ENCODE measurements at regions not wholly inside any gene's neighbourhood (a gene's known extent, or its start where the extent isn't known, plus 50 kb on each side); places are given as distances from the start of the nearest gene placed in this dataset.

- TF ChIP-seq, protein P1, sequence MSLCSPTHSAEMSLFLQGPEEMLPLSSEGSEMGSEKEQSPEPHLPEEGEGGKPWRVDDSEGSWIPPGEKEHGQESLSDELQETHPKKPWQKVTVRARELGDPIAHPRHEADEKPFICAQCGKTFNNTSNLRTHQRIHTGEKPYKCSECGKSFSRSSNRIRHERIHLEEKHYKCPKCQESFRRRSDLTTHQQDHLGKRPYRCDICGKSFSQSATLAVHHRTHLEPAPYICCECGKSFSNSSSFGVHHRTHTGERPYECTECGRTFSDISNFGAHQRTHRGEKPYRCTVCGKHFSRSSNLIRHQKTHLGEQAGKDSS (CRISPR knock-in tag; IDR thresholded peaks at IDR 0.05; ENCODE audit: borderline replicate concordance, low read depth): no peak
- TF ChIP-seq KLF9 (CRISPR knock-in tag; IDR thresholded peaks at IDR 0.05; ENCODE audit: low read depth) (no peak), ZNF367 (CRISPR knock-in tag; IDR thresholded peaks at IDR 0.05; ENCODE audit: borderline replicate concordance) (no peak), PAWR (CRISPR knock-in tag; IDR thresholded peaks at IDR 0.05; ENCODE audit: borderline replicate concordance) (no peak), ZNF672 (CRISPR knock-in tag; IDR thresholded peaks at IDR 0.05) (no peak), ZNF773 (CRISPR knock-in tag; IDR thresholded peaks at IDR 0.05; ENCODE audit: borderline replicate concordance) (no peak)
These were observed 206.5 kb downstream of the RWDD3 start (continued) for GRCh38 chr1:95440511-95440910.

DNA sequence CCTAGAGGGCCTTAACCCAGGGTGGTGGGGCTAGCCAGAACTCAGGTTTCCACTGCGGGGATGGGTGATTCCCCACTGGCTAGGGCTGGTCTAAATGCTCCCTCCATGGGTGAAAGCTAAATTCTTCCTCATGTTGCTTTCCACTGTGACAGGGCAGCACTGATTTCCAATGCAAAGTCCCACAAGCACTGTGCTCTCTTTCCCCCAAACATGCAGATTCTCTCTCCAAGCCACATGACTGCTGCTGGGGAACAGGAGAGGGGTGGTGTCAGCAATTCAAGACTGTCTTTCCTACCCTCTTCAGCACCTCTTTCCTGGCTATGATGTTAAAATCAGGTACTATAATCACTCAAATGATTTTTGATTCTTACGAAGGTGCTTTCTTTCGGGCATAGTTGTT is 215.5 kb downstream of the RWDD3 start:
- ChIA-PET POLR2A (no interaction called here), CTCF (ENCODE audit: low intra/inter-chr PET ratio, low total read pairs) (no interaction called here)
- Histone ChIP-seq H3K27me3 (ENCODE audit: control insufficient read depth in 1 of 2, insufficient read depth in 2 of 2, low read length in 2 of 2) (no peaks in the 10 kb centered on the region; a peak in 1 of 5 replicates), H3K9me3 (ENCODE audit: low read length) (no peaks in the 10 kb centered on the region), H3K27ac (ENCODE audit: extremely low read length, insufficient read depth, low read length) (no peak overlapping the region), H3K36me3 (replicated peaks in 1 of 2; ENCODE audit: control insufficient read depth in 1 of 2, insufficient read depth in 2 of 2, low read length in 2 of 2) (no peaks in the 10 kb centered on the region), H3K4me1 (ENCODE audit: insufficient read depth, low read length) (no peaks in the 10 kb centered on the region), H3K4me2 (ENCODE audit: low read depth, low read length) (no peak overlapping the region), H3K9ac (ENCODE audit: insufficient read depth, low read depth, low read length) (no peak overlapping the region), H3K4me3 (replicated peaks in 1 of 3; ENCODE audit: insufficient read depth in 1 of 3, low read depth in 2 of 3, low read length in 3 of 3) (no peak overlapping the region), H3K79me2 (ENCODE audit: insufficient read depth, low read length) (no peaks in the 10 kb centered on the region), H4K20me1 (ENCODE audit: insufficient read depth, low read length) (no peaks in the 10 kb centered on the region), H2AFZ (ENCODE audit: low read length) (no peak overlapping the region)
- ATAC-seq: no peak
- intact Hi-C loops (cut with micrococcal nuclease; ENCODE audit: unreplicated experiment) (no loop called here), in situ Hi-C loops (cut with HindIII; ENCODE audit: extremely low pct_ligation_motif_present, low pct_unique_long_range_greater_than_20kb) (no loop called here)
- WGBS (ENCODE audit: low lambda C conversion rate): 9% methylated on average over 2 of the region's 3 CpGs
- FAIRE-seq: no peak
- no peak for TF ChIP-seq GPN1 (CRISPR knock-in tag; IDR thresholded peaks at IDR 0.05; ENCODE audit: borderline replicate concordance)
- no peak for TF ChIP-seq TBX3 (IDR thresholded peaks at IDR 0.05; ENCODE audit: borderline replicate concordance)
- TF ChIP-seq DDIT3 (CRISPR knock-in tag; IDR thresholded peaks at IDR 0.05): no peak
- TF ChIP-seq, protein P2, sequence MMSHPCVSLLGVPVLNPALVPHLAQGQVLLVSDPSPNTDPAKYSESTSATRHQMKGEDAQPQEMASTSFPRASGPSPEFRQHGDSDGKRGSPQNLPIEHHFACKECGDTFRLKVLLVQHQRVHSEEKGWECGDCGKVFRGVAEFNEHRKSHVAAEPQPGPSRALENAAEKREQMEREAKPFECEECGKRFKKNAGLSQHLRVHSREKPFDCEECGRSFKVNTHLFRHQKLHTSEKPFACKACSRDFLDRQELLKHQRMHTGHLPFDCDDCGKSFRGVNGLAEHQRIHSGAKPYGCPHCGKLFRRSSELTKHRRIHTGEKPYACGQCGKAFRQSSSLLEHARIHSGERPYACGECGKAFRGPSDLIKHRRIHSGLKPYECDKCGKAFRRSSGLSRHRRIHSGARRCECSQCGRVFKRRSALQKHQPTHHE (CRISPR knock-in tag; IDR thresholded peaks at IDR 0.05; ENCODE audit: borderline replicate concordance): no peak
- TF ChIP-seq ZNF660 (CRISPR knock-in tag; IDR thresholded peaks at IDR 0.05; ENCODE audit: borderline replicate concordance, low read depth): no peak
- DNase-seq (ENCODE audit: low spot score): no peak
- BruUV-seq (replicated peaks): no TSS peak
